ENCODE measurements at regions not wholly inside any gene's neighbourhood (a gene's known extent, or its start where the extent isn't known, plus 50 kb on each side); places are given as distances from the start of the nearest gene placed in this dataset.

DNA sequence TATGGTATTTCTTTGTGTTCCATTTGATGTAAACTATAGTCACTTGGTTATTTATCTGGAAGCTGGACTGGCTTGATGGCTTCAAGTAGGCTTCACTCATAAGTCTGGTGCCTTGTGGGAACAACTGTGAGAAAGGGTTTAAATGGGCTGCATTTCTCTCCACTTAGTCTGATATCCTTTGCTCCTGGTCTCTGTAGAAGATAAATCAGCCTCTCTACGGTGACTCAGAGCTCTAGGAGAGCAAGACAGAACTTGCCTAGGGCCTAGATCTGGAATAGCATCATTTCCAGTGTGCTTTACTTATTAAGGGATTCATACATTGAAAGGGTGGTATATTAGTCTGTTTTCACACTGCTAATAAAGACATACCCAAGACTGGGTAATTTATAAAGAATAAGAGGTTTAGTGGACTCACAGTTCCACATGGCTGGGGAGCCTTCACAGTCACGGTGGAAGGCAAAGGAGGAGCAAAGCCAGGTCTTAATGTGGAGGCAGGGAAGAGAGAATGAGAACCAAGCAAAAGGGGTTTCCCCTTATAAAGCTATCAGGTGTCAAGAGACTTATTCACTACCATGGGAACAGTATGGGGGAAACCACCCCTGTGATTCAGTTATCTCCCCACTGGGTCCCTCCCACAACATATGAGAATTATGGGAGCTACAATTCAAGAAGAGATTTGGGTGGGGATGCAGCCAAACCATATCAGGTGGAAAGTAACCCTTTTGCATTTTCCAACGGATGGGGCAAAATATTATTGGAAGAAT is 1746.4 kb upstream of the PCDH7 start:
- Histone ChIP-seq H3K4me3 (ENCODE audit: low read length in 3 of 3) (no peak overlapping the region), H3K9ac (ENCODE audit: low read length in 3 of 3) (no peak overlapping the region), H3K36me3 (ENCODE audit: control insufficient read depth in 2 of 3, insufficient read depth in 3 of 3, low read length in 3 of 3) (no peaks in the 10 kb centered on the region), H3K4me1 (ENCODE audit: control insufficient read depth in 2 of 3, insufficient read depth in 2 of 3, low read depth in 1 of 3, low read length in 3 of 3) (no peaks in the 10 kb centered on the region), H3K27me3 (ENCODE audit: control insufficient read depth, insufficient read depth, low read length) (no peaks in the 10 kb centered on the region), H3K27ac (ENCODE audit: low read depth in 2 of 2, low read length in 2 of 2) (no peak overlapping the region), H3K9me3 (ENCODE audit: control insufficient read depth in 2 of 3, insufficient read depth in 1 of 3, low read length in 3 of 3) (no peaks in the 10 kb centered on the region)
- no peak for DNase-seq
- TF ChIP-seq, protein P1, sequence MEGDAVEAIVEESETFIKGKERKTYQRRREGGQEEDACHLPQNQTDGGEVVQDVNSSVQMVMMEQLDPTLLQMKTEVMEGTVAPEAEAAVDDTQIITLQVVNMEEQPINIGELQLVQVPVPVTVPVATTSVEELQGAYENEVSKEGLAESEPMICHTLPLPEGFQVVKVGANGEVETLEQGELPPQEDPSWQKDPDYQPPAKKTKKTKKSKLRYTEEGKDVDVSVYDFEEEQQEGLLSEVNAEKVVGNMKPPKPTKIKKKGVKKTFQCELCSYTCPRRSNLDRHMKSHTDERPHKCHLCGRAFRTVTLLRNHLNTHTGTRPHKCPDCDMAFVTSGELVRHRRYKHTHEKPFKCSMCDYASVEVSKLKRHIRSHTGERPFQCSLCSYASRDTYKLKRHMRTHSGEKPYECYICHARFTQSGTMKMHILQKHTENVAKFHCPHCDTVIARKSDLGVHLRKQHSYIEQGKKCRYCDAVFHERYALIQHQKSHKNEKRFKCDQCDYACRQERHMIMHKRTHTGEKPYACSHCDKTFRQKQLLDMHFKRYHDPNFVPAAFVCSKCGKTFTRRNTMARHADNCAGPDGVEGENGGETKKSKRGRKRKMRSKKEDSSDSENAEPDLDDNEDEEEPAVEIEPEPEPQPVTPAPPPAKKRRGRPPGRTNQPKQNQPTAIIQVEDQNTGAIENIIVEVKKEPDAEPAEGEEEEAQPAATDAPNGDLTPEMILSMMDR (IDR thresholded peaks at IDR 0.05; ENCODE audit: borderline replicate concordance, extremely low read depth, insufficient read depth): no peak
- intact Hi-C loops (cut with DNase I): no loop called here
- FAIRE-seq: no peak

GRCh38 chr4:28976369-28976768 is 1743.8 kb upstream of the PCDH7 start:
- TF ChIP-seq, protein P1 (IDR thresholded peaks at IDR 0.05; ENCODE audit: borderline replicate concordance, extremely low read depth, insufficient read depth): no peak
- DNase-seq: no peak

DNA sequence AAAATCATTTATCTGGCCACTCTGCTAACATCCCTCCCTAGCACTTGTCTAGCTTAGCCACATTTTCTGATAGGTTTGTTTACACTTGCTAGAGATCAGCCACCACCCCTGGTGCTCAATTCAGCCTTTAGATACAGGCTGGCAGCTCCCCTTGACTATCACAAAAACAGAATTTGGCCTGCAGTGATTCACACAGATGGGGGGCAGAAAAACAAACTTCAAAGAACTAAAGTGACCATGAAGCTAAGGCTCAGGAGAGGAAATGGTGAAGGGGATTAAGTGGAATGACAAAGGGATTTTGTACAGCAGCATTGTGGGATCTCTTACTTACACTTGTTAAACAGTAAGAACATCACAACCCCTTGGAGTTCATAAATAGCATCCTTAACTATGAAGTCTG is 1718.0 kb upstream of the PCDH7 start:
- no peak for DNase-seq
- Histone ChIP-seq H3K9ac (ENCODE audit: low read length in 3 of 3) (no peak overlapping the region), H3K4me1 (ENCODE audit: control insufficient read depth in 2 of 3, insufficient read depth in 2 of 3, low read depth in 1 of 3, low read length in 3 of 3) (no peaks in the 10 kb centered on the region), H3K27me3 (ENCODE audit: control insufficient read depth, insufficient read depth, low read length) (no peaks in the 10 kb centered on the region), H3K27ac (ENCODE audit: low read depth in 2 of 2, low read length in 2 of 2) (no peak overlapping the region), H3K36me3 (ENCODE audit: control insufficient read depth in 2 of 3, insufficient read depth in 3 of 3, low read length in 3 of 3) (no peaks in the 10 kb centered on the region), H3K9me3 (ENCODE audit: control insufficient read depth in 2 of 3, insufficient read depth in 1 of 3, low read length in 3 of 3) (no peaks in the 10 kb centered on the region), H3K4me3 (ENCODE audit: low read length in 3 of 3) (no peak overlapping the region)
- TF ChIP-seq, protein P1 (IDR thresholded peaks at IDR 0.05; ENCODE audit: borderline replicate concordance, extremely low read depth, insufficient read depth): no peak
- intact Hi-C loops (cut with DNase I): no loop called here
- no peak for FAIRE-seq

More at GRCh38 chr4:28976369-28976768, 1743.8 kb upstream of the PCDH7 start:
- FAIRE-seq: no peak
- Histone ChIP-seq H3K27me3 (ENCODE audit: control insufficient read depth, insufficient read depth, low read length) (no peaks in the 10 kb centered on the region), H3K4me3 (ENCODE audit: low read length in 3 of 3) (no peak overlapping the region), H3K9ac (ENCODE audit: low read length in 3 of 3) (no peak overlapping the region), H3K27ac (ENCODE audit: low read depth in 2 of 2, low read length in 2 of 2) (no peak overlapping the region), H3K9me3 (ENCODE audit: control insufficient read depth in 2 of 3, insufficient read depth in 1 of 3, low read length in 3 of 3) (no peaks in the 10 kb centered on the region), H3K4me1 (ENCODE audit: control insufficient read depth in 2 of 3, insufficient read depth in 2 of 3, low read depth in 1 of 3, low read length in 3 of 3) (no peaks in the 10 kb centered on the region), H3K36me3 (ENCODE audit: control insufficient read depth in 2 of 3, insufficient read depth in 3 of 3, low read length in 3 of 3) (no peaks in the 10 kb centered on the region)
- intact Hi-C loops (cut with DNase I): no loop called here
